C1 segment of cervical spinal cord (tissue), 14 donors: ENCODE measurements at regions not wholly inside any gene's neighbourhood (a gene's known extent, or its start where the extent isn't known, plus 50 kb on each side); places are given as distances from the start of the nearest gene placed in this dataset.

Source experiments
- DNase-seq, 14 donors: peaks; one replicate each; lab custom pipeline; 2025; lab: John Stamatoyannopoulos, UW

- DNase-seq: no peak
These were observed 52.8 kb upstream of the STXBP6 start for GRCh38 chr14:25102788-25103187.

- no peak for DNase-seq
These were observed 51.3 kb upstream of the STXBP6 start for GRCh38 chr14:25101276-25101675.
